ENCODE measurements at regions not wholly inside any gene's neighbourhood (a gene's known extent, or its start where the extent isn't known, plus 50 kb on each side); places are given as distances from the start of the nearest gene placed in this dataset.
"Not testable (repeated sequence)": the region's sequence is repeated elsewhere in the genome, so short reads cannot be mapped to it uniquely, and the experiment has no call there.

DNA sequence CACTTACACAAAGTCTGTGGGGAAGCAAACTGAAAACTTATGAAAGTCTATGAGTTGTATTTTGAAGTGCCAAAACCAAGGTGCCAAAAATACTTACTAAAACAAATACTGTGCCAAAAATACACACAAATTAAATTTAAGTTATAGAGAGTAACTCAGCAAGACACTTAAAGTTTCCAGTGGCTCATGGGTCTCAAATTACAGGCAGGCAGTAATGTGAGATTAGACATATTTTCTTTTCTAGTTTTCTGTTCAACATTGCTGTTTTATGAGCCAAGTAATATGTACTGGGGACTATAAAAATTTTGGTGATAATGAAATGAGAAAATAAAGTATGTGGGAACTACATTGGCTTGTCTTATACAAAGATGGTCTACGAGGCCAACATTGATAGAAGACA lies 172.2 kb upstream of the SNX2 start:
- DNase-seq: no peak

DNA sequence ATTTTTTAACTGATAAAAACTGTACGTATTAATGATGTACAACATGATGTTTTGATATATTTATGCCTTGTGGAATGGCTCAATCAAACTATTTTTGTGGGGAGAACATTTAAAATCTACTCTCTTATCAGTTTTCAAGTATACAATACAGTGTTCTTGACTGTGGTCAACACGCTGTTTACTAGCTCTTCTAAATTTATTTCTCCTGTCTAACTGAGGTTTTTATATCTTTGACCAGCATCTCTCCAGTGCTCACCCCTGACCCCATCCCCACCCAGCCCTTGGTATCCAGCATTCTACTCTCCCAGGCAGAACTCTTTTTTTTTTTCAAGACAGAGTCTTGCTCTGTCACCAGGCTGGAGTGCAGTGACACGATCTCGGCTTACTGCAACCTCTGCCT lies 169.6 kb upstream of the SNX2 start:
- no peak for DNase-seq

DNA sequence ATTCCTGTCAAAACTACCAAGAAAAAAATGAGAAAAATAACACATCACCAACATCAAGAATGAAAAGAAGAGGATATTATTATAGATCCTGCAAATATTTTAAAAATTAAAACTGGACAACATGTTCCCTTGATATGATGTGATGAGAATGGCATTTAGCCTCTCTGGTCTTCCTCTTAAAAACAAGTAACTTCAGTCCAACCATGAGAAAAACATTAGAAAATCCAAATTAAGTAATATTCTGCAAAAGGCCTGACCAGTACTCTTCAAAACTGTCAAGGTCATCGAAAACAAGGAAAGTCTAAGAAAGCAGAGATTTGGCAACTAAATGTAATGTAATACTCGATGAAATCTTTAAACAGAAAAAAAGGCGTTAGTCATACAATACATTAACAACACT lies 167.1 kb upstream of the SNX2 start:
- no peak for DNase-seq

DNA sequence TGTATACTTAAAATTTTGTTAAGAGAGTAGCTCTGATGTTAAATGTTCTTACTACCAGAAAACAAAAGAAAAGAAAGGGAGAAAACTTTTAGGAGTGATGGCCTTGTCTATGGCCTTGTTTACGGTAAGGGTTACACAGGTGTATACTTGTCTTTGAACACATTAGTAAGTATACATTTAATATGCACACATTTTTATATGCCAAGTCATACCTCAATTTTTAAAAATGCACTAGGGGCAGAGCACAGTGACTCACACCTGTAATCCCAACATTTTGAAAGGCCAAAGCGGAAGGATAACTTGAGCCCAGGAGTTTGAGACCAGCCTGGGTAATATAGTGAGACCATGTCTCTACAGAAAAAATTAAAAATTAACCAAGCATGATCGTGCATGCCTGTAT lies 166.7 kb upstream of the SNX2 start:
- DNase-seq: no peak

DNA sequence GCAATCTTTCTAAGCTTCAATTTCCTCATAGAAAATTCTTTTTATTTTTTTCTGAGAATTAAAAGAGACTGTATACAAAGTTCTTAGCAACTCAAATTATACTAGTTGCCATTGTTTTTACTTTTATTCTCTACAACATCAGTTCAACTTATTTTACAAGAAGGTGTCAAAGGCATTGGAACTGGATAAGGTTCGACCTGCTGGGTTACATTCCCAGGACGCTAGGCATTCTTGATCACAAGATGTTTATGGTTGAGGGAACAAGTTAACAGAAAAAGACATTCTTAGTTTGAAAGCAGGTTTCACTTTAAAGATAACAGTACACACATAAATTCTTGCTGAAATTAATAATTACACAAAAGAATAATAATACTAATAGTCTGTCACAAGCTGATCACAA lies 163.5 kb upstream of the SNX2 start:
- no peak for DNase-seq

DNA sequence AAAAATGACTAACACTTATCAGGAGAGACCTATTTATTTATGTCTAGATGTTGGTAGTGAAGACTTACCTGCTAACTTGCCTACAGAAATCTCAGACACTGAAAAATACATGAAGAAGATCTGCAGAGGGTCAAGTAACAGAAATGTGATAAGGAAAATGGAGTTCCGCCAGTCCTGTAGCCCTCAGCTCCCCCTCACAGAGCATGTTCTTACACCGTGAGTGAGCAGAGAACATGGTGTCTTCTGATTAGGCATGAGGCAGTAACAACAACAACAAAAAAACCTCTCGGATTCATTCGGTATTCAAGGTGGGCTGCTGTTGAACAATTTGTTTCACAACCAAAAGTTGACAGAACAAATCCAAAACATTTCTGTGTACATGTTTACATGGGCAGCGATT lies 162.0 kb upstream of the SNX2 start:
- DNase-seq: no peak

DNA sequence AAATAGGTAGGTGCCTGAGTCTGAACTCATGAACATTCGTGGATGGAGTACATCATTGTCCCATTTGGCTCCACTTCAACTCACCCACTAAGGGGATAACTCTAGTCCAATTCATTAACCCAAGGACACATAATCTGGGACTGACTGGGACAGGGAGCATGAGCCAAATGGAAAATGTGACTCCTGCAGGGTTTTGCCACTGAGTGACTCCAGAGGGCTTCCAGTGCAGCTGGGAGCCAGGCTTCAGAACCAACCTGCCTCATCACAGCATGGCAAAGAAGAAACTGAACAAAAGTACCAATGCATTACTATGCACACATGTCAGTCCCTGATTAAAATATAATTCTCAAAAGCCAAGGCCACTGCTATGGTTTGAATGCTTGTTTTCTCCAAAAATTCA lies 159.7 kb upstream of the SNX2 start:
- DNase-seq: no peak

DNA sequence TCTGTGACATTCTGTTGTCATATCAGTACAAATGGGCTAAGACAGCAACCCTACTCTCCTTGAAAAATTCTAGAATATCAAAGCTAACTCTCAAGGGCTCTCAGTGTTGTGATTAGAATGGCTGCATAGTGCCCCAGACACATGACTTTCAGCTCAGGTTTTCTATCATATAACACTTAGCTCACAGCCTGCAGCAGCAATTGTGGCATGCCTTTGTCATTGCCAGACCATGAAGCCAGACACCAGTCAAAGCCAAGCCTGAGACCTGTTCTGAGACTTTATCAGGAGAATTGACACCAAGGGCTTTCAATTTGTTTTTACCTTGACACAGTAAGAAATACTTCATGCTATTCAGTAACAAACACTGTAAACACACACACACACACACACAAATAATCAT lies 159.0 kb upstream of the SNX2 start:
- no peak for DNase-seq

DNA sequence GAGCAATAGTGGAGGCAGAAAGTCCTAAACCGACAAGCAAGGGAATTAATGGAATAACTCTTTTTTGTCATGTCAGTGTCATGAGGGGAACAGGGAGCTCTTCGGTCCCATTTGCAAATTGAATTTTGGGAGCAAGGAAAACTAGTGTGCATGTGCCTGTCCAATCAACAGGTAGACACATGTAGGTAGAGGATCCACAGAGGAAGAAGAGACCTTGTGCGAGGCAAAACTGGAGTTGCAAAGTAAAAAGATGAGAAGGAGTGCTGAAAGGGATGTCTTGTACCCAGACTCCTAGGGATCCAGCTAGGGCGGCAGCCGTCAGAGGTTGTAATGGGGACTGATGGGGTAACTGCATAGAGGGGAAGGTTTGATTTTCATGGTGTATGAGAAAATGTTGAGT lies 156.8 kb upstream of the SNX2 start:
- DNase-seq: not testable (repeated sequence)

DNA sequence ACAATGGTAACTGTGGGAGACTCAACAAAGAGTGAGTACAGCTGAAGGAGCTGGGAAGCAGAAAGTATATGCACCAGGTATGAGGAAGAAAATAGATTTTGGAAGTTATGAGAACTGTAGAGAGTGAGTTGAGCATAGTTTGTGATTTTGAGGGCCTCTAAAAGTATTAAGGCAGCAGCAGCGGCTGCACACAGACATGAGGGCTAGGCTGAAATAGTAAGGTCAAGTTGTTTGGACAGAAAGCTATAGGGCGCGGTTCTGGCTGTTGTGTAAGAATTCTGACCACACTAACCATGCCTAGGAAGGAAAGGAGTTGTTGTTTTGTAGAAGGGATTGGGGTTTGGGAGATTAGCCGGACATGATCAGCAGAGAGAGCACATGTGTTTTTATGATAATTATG lies 154.1 kb upstream of the SNX2 start:
- DNase-seq: not testable (repeated sequence)

DNA sequence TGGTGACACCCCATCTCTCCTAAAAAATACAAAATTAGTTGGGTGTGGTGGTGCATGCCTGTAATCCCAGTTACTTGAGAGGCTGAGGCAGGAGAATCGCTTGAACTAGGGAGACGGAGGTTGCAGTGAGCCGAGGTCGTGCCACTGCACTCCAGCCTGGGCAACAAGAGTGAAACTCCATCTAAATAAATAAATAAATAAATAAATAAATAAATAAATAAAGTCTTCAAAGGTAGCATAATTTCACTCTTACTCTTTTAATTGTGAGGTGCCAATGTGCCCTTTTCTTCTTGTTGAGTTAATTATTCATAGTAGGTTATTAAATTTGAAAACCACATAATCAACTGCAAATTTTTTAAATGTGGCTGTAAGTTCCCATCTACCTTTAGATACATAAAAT lies 146.2 kb upstream of the SNX2 start:
- not testable (repeated sequence) for DNase-seq

DNA sequence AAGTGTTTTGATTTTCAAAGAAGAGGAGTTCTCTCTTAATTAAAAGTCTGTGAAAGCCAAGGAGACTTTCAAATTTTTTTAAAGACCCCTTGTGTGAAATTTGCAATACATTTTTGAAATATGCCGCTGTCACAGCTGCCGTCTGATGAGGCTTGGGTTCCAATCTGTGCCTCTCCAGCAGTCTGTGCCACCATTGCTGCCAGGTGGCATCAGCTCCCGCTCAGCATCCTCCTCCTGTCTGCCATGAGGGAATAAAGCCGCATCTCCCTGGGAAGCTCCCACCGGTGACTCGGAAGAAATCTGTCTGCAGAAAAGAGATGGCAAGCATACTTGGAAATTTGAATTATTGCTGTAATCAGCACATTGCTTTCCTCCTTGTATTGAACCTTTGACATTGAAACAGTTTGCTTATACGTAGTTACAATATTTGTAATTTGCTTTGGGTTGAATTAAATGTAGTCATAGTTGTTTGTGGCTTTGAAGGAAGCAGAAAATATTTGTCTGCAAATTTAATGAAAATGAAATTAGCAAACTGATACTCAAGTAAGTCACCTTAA lies 145.7 kb upstream of the SNX2 start:
- DNase-seq: no peak

DNA sequence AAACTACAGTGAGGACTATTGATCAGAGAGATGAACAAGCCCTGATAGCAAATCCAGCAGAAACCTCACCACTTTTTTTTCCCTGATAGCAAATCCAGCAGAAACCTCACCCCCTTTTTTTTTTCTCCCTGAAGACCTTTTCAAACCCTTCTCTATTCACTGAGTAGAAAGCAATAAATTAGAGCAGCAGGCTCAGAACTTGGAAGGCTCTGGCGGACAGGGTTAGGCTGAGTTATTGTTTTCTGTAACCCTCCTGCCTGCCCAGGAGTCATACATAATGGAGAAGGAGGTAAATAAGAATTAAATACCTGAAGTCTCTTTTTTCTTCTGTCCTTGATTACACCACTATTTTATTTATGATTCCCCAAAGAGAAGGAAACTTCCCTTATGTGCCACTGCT lies 136.3 kb upstream of the SNX2 start:
- no peak for DNase-seq

DNA sequence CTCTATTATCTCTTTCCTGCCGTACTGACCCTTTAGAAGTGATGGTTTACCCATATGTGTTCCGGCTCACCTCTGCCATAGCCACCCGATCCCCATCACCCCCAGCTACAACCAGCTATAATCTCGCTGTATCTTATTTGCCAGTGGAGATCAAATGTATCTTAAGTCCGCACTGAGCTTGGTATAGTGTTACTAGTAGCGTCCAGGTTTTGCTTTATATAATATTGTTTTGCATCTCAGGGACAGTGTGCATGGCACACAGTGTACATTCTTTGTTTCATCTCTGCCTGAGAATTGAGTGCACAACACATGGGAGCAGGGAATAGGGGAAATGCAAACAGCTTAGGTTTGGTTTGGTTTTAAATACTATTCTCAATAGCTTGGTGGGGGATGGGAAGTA lies 135.8 kb upstream of the SNX2 start:
- DNase-seq: no peak

DNA sequence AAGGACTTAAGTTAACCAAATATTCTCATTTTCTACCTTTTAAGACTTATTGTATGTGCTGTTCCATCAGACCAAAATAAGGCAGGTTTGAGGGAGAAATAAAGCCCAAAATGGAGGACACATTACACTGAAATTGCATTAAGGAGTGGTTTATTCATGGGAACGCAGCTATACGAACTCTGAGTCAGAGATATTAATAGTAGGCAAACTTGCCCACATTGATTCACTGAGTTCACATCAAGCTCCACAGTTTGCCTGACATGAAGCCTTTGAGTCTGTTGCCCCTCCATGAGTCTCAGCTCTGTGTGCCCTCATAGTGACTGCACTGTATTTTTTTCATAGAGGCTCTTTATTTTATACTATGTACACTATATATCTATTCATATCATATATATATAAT lies 135.0 kb upstream of the SNX2 start:
- no peak for DNase-seq

DNA sequence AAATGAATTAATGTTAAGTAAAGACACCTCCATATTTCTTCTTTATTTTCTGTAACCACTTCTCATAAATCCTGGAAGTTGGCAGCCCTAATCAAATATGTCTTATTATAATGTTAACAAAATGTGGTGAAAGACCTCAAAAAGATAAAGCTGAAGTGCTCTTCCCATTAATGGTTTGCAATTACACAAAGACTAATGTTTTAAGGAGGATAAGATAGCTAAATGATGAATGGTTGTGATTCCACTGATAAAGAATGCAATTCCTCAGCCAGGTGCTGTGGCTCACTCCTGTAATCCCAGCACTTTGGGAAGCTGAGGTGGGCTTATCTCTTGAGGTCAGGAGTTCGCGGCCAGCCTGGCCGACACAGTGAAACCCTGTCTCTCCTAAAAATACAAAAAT lies 125.8 kb upstream of the SNX2 start:
- DNase-seq: no peak

DNA sequence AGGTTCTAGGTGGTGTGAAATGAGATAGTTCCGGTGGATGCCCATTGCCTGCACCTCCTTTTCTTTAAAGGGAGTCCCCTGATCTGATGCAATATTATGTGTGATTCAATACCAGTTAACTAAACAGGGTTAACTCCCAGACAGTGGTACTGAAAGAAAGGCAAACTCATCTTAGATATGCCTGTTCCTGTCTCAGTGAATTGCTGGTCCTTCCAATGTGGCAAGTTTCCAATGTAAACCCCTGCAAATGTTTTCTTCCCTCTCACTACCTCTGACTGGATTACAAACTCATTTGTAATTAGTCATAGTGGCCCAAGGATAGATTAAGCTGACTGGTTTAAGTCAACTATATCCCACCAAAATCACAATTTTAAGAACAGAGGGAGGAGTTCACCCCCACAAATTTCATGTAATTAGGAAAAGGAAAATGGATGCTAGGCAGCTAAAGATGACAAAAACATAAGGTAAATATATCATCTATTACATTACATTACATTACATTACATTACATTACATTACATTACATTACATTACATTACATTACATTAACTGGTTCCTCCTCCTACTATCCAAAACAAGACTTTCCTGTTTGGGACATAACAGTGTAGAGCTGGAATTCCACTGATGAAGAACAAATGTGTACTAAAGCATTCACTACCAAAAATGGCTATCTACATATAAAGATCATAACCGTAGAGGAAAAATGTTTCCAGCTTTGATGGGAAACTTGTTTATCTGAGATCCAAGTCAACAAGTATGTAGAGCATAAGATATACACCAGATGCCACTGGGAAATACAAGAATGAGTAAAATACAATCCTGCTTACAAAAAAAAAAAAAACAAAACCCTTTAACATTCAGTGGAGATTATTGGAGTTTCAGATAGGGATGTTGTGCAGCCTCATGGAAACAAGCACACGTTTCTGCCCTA lies 121.5 kb upstream of the SNX2 start:
- no peak for DNase-seq

DNA sequence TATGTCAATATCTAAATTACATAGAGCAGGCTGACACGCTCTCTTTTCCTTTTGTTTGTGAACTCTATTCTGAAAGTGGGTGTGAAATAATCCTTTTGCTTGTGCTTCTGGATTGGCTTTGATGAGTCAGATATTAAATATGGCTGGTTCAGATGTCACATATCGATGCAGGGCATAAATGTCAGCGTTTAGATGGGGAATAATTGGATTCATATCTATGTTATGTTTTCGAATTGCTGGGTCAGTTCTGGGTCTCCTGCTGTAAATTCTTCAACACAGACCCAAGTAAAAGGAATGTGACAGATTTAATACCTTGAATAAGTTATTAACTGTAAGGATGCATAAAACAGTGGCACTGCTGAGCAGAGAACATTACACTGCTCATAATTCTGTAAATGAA lies 118.7 kb upstream of the SNX2 start:
- no peak for DNase-seq

DNA sequence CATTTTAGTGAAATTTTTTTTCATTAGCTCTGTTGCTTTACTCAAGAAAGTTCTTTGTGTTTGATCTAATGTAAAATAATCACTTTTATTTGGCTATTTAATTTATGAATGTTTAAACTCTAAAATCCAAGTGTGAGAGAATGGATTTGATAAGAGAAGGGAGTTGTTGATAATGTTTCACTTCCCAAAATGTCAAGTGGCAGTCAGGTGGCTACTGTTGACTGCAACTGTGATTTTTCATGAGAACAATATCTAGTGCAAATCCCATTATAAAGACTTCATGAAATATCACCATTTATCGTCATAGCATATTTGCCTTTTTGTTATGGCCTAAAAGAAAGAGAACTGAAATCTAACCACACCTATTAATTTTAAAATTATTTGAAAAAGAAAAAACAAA lies 118.3 kb upstream of the SNX2 start:
- DNase-seq: no peak

DNA sequence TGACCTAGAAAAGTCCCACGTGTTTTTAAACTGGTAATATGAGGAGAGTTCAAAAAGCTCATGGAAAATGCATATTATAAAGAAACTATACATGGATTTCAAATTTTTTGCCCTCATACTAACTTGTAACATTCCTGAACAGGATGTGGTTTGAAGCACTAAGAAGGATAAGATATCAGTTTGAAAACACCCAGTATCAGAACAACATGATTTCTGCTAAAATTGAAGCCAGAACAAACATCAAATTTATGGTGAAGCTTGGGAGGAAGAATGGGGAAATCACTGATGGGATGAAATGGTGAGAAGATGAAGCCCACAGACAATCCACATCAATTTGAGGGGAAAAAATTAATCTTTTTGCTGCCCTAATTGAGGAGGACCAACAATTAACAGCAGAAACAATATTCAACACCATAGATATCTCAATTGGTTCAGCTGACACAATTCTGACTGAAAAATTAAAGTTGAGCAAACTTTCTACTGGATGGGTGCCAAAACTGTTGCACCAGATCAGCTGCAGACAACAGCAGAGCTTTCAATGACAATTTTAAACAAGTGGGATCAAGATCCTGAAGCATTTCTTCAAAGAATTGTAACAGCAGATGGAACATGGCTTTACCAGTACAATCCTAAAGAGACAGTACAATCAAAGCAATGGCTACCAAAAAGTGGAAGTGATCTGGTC lies 113.2 kb upstream of the SNX2 start:
- no peak for DNase-seq

DNA sequence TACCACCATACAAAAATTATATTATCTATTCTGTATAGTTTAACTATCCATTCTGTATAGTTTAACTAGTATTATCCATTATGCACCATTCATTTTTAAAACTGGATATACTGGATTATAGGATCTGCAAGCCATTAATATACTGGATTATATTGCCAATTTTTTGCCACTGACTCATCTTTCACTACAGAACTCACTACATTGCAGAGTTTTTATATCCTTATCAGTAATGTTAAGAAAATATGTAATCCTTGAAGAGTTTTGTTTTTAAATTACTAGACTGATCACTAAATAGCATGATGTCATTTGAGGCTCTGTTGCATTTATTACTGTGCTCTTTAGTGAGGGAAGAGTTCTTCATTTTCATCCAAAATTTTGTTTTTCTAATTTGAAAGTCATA lies 109.8 kb upstream of the SNX2 start:
- DNase-seq: no peak

DNA sequence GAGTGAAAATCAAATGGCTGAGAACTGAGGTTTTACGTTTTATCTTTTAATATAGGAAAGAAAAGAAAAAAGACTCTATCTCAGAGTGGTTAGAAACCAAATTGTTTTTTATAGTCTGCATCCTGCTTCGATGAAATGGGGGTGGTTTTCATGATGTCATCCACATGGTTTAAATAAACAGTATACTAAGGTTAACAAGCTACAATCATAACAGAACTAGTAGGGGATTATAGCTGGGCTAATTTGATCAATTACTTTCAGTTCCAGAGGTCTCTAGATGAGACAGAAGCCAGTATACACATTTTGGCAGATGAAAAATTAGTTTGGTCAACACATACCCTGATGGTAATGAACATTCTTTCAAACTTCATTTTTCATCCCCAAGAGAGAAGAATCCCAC lies 106.3 kb upstream of the SNX2 start:
- no peak for DNase-seq

DNA sequence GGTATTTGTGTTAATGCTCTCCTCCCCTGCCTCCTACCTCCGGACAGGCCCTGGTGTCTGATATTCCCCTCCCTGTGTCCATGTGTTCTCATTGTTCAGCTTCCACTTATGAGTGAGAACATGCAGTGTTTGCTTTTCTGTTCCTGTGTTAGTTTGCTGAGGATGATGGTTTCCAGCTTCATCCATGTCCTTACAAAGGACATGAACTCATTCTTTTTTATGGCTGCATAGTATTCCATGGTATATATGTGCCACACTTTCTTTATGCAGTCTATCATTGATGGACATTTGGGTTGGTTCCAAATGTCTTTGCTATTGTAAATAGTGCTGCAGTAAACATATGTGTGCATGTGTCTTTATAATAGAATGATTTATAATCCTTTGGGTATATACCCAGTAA lies 105.2 kb upstream of the SNX2 start:
- not testable (repeated sequence) for DNase-seq

DNA sequence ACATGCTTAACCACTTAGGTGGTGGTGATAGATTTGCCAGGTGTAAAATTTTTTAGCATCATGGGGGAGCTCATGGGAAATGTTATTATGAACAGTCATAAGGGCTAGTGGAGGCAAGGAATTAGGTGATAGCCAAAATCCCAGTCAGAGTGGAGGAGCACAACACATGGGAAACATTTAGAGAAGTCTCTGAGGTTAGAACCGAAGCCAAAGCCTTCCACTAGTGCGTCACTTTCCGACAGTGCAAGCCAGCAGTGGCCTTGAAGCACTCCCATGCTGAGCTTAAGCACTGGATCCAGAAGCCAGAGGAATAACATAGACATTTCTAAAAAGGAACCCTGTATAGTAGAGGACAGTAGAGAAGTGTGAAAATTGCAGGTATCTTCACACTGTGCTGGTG lies 101.5 kb upstream of the SNX2 start:
- no peak for DNase-seq
